ENCODE measurements at regions not wholly inside any gene's neighbourhood (a gene's known extent, or its start where the extent isn't known, plus 50 kb on each side); places are given as distances from the start of the nearest gene placed in this dataset.
"Not testable (repeated sequence)": the region's sequence is repeated elsewhere in the genome, so short reads cannot be mapped to it uniquely, and the experiment has no call there.

GRCh38 chr12:127923501-127923900, 343.5 kb upstream of the TMEM132C start:
- no peak for DNase-seq (ENCODE audit: low read depth in 2 of 2, low spot score in 1 of 2)

- no peak for DNase-seq (ENCODE audit: low read depth in 2 of 2, low spot score in 1 of 2)
Observed at GRCh38 chr12:127925971-127926370, 341.0 kb upstream of the TMEM132C start.

GRCh38 chr12:127928178-127928577, 338.8 kb upstream of the TMEM132C start:
- DNase-seq (ENCODE audit: low read depth in 2 of 2, low spot score in 1 of 2): no peak

DNA sequence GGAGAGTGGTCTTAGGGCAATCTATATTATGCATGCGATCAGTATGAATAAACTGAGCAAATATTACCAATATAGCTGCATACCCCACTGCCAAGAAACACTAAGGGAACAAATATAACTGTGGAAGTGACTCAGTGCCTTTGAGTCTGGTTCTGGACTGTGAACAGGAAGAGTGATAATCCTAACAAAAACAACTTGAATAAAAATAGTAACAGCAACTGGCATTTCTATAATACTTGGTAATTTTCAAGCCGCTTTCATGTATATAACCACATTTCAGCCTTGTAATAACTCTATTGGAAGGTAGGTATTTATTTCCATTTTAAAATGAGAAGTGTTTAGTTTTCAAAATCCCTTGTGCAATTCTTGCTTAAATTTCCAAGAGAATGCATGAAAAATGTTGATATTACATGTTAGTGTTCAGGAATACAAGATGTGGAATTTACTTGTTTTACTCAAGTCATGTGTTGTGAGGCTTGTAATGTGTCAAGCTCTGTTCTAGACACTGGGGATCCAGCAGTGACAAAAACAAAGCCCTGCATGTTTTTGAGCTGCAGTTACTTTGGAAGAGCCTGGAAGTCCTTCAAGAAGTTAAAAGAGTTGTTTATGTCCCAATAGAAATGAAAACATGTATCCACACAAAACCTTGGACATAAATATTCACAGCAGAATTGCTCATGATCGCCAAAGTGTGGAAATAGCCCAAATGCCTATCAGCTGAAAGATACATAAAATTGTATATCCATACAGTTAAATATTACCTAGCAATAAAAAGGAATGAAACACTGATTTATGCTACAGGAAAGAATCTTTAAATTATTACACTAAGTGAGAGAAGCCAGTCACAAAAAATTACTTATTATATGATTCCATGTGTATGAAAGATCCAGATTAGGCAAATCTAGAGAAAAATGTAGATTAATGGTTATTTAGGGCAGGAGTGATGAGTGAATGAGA, 338.1 kb upstream of the TMEM132C start:
- no peak for DNase-seq (ENCODE audit: low read depth in 2 of 2, low spot score in 1 of 2)

DNA sequence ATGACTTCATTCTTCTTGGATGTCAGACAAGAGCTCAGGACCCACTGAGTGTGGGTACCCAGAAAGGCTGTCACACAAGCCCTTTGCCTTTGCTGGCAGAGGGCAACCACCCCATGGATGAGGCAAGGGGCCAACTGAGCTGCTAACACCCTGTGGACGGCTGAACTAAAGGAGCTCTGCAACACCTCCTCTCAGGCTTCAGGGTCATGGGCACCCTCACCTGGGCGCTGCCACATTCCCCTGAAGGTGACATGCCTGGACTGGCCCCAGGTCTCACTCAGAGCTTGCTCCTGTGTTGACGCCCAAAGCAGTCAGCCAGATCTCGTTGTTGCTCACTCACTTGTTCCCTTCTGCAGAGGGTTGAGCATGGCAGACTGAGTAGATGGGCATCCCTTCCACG, 336.8 kb upstream of the TMEM132C start:
- no peak for DNase-seq (ENCODE audit: low read depth in 2 of 2, low spot score in 1 of 2)

GRCh38 chr12:127934409-127934808, 332.6 kb upstream of the TMEM132C start:
- DNase-seq (ENCODE audit: low read depth in 2 of 2, low spot score in 1 of 2): no peak

DNA sequence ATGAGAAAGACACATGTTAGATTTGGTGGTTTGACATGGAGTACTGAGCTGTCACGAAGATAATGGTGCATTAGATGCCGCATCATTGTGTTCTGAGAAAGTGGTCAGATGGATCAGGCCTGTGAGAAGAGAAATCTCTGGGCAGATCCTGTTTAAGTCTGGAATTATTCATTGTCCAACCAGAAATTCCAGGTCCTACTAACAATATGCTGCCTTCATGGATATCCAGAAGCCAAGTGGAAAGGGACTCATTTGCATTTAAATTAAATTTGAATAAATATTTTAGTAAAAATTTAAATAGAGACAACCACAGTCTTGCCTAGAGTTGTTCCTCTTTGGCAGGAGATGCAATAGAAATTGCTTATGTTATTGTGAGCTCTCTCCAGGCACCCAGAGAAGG, 330.5 kb upstream of the TMEM132C start:
- DNase-seq (ENCODE audit: low read depth in 2 of 2, low spot score in 1 of 2): no peak

- DNase-seq (ENCODE audit: low read depth in 2 of 2, low spot score in 1 of 2): no peak
Observed at GRCh38 chr12:127941332-127941731, 325.6 kb upstream of the TMEM132C start.

DNA sequence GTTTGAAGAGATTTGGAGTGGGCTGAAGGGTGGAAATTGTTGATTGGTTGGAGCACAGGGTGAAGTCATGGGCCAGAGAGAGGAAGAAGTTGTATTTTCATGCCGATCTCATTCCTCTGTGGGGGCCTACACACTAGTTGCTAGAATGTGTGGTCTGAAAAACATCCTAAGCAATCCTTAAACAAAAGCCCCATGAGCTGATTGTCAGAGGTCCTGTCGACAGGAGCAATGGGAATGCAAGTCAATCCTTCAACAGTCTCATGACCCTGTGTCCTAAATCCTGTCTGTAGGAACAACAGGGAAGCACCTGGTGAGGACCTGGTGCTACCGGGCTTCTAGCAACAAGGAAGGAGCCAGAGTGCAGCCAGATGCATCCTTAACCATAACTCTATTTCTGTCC, 324.0 kb upstream of the TMEM132C start:
- no peak for DNase-seq (ENCODE audit: low read depth in 2 of 2, low spot score in 1 of 2)

DNA sequence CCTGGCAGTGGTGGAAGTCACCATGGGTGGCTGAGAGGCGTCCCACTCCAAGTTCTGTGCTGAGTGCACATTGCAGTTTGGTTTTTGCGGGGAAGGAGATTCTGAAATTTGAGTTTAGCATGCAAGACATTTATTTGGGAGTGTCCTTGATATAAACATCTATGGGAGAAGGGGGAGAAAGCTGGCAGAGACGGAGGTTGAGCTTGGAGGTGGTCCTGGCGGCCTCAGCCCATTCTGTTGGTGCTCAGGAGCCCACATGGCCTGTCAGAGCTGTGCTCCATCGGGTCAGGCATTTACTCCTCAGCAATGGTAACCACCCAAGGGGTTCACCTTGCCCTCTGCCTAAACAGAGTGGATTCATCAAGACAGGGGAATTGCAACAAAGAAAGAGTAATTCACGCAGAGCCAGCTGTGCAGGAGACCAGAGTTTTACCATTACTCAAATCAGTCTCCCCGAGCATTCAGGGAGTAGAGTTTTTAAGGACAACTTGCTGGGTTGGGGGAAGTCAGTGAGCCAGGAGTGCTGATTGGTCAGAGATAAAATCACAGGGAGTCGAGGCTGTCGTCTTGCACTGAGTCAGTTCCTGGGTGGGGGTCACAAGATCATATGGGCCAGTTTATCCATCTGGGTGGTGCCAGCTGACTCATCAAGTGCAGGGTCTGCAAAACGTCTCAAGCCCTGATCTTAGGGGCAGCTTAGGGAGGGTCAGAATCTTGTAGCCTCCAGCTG, 323.3 kb upstream of the TMEM132C start:
- no peak for DNase-seq (ENCODE audit: low read depth in 2 of 2, low spot score in 1 of 2)

DNA sequence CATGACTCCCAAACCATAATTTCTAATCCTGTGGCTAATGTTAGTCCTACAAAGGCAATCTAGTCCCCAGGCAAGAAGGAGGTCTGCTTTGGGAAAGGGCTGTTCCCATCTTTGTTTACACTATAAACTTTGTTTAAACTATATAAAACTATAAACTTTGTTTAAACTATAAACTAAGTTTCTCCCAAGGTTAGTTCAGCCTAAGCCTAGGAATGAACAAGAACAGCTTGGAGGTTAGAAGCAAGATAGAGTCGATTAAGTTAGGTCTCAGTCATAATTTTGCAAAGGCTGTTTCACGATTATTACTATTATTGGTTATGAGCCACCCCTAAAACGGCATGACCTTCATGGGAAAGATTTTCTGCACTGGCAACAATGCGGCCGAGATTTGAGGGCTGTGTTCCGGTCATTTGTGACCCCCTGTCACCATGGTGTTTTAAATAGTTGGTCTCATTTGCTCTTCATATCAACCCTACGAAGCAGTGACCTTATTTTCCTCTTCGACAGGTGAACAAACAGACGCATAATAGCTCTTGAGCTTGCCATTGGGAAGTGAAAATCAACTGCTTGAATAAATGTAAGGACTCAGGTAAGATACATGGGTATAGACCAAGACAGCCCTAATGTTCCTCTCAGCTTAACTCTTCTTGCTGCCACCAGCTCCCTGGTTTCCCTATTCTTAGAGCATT, 322.6 kb upstream of the TMEM132C start:
- DNase-seq (ENCODE audit: low read depth in 2 of 2, low spot score in 1 of 2): no peak

- no peak for DNase-seq (ENCODE audit: low read depth in 2 of 2, low spot score in 1 of 2)
Observed at GRCh38 chr12:127957001-127957660, 309.8 kb upstream of the TMEM132C start.

DNA sequence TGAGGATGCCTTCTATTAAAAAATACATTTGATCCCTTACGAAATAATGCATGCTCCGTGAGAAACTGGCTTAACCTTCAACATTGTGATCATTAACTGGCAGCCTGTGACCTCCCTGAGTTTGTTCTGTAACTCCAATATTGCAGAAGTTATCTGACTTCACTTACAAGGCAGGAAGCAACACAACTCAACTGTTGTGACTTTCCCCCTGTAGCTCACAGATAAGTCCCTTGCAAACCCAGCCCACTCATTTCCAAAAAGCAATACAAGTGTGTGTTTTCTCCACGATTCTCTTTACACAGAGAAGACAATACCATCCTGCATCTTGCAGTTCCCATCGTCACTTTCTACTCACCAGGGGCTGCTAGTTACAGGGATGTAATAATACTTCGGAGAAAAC, 304.7 kb upstream of the TMEM132C start:
- no peak for DNase-seq (ENCODE audit: low read depth in 2 of 2, low spot score in 1 of 2)

DNA sequence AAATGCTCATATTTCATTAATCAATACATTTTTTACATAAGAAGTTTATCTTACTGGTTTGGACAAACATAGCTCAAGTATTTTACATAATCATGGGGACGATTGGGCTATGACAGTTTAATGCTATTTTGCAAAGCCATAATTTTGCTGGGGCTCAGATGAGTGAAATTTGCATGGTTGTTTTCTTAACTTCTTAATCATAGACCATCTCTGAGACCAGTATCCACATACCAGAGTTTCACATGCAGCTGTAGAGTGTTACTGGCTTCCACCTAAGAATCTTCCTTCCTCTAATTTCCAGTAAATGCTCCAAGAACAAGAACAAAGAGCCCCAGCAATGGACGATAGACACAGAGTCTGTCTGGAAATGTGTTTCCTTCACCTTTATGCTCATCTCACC, 303.0 kb upstream of the TMEM132C start:
- DNase-seq (ENCODE audit: low read depth in 2 of 2, low spot score in 1 of 2): no peak

- no peak for DNase-seq (ENCODE audit: low read depth in 2 of 2, low spot score in 1 of 2)
Observed at GRCh38 chr12:127964717-127965116, 302.3 kb upstream of the TMEM132C start.

DNA sequence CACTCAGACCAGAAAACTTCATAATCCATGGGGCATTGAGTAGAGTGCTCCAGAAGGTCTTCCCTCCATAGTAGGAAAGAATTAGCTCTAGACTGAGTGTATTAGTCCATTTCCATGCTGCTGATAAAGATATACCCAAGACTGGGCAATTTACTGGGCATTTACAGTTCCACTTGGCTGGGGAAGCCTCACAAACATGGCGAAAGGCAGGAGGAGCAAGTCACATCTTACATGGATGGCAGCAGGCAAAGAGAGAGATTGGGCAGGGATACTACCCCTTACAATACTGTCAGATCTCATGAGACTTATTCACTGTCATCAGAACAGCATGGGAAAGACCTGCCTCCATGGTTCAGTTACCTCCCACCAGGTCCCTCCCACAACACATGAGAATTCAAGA, 300.6 kb upstream of the TMEM132C start:
- DNase-seq (ENCODE audit: low read depth in 2 of 2, low spot score in 1 of 2): no peak

GRCh38 chr12:127970491-127970890, 296.5 kb upstream of the TMEM132C start:
- DNase-seq (ENCODE audit: low read depth in 2 of 2, low spot score in 1 of 2): no peak

DNA sequence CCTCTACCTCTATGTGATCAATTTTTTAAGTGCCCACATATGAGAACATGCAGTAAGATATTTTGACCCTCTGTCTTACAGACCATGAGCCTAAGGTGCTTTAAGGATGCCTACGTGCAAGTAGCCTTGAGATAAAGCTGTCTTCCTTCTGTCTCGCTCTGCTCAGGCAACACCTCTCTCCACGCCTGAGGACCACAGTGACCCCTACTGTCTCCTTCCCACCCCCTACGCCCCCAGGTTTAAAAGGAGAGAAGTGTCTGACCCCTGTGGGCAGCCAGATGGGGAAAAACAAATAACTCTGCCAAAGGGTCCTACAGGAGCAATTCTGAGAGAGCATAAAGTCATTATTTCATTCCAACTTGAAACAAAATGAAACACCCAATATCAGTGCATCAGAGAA, 286.4 kb upstream of the TMEM132C start:
- no peak for DNase-seq (ENCODE audit: low read depth in 2 of 2, low spot score in 1 of 2)

DNA sequence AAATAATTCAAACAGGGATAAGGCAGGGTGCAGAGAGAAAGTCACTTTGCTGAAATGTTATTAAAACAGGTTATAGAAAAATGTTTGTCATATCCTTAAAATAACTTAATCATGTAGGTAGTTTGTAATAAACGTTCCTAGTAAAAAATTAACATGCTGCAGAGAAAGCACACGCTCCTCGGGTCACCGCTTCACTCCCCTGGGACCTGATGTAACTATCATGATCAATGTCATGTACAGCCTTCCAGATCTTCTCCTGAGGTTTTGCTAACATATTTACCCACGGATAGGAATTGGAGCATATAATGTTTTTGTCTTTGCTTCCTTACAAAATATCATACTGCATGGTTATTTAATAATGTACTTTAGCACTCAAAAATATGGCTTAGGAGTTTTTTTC, 285.1 kb upstream of the TMEM132C start:
- DNase-seq (ENCODE audit: low read depth in 2 of 2, low spot score in 1 of 2): no peak

DNA sequence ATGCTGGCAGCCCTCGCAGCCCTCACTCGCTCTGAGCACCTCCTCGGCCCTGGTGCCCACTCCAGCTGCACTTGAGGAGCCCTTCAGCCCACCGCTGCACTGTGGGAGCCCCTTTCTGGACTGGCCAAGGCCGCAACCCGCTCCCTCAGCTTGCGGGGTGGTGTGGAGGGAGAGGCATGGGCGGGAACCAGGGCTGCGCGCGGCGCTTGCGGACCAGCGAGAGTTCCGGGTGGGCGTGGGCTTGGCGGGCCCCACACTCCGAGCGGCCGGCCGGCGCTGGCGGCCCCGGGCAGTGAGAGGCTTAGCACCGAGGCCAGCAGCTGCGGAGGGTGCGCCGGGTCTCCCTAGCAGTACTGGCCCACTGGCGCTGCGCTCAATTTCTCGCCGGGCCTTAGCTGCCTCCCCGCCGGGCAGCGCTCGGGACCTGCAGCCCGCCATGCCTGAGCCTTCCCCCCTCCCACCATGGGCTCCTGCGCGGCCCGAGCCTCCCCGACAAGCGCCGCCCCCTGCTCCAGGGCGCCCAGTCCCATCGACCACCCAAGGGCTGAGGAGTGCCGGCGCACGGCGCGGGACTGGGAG, 283.7 kb upstream of the TMEM132C start:
- not testable (repeated sequence) for DNase-seq (ENCODE audit: low read depth in 2 of 2, low spot score in 1 of 2)

Measured in stimulated activated CD8-positive, alpha-beta memory T cell treated with anti-CD3 and anti-CD28 coated beads, Interleukin-4, amount 100 ng/mL, for 1 hour (primary cell).